Stomach (tissue), 8 donors: ENCODE measurements at regions not wholly inside any gene's neighbourhood (a gene's known extent, or its start where the extent isn't known, plus 50 kb on each side); places are given as distances from the start of the nearest gene placed in this dataset.

Source experiments
- DNase-seq, 2 donors: peaks; one replicate each; pipeline versions ENCODE4 v3.0.0 to v3.0.0-alpha.2; 2013 to 2019
- H3K27ac ChIP-seq, 5 donors: fragments of 200-600 bp in 4 of 5; sonication (generic) in 4 of 5; one replicate each; pipeline ENCODE4 v1.5.1; 2013 to 2019; ENCODE audit warnings: mild to moderate bottlenecking in 1 of 5, moderate library complexity in 1 of 5
- H3K27me3 ChIP-seq, 3 donors: fragments of 200-600 bp; sonication (generic); one replicate each; pipeline ENCODE4 v1.5.1; 2017 to 2019; ENCODE audit warnings: mixed run types in 1 of 3
- H3K36me3 ChIP-seq, 4 donors: fragments of 200-600 bp; sonication (generic); 1 replicate in 3 of 4; 2 replicates in 1 of 4; pipeline ENCODE4 v1.5.1; 2016 to 2019
- H3K4me1 ChIP-seq, 4 donors: fragments of 200-600 bp; sonication (generic); one replicate each; pipeline ENCODE4 v1.5.1; 2016 to 2019
- H3K4me3 ChIP-seq, 4 donors: fragments of 200-600 bp; sonication (generic) in 3 of 4; one replicate each; pipeline ENCODE4 v1.5.1; 2016 to 2019; ENCODE audit warnings: mild to moderate bottlenecking in 1 of 4
- H3K9me3 ChIP-seq, 4 donors: fragments of 200-600 bp; sonication (generic); one replicate each; pipeline ENCODE4 v1.5.1; 2016 to 2019
- EP300 ChIP-seq: sonication (generic); formaldehyde crosslinking; IDR thresholded peaks from one replicate; pipeline ENCODE4 v1.6.1; 2017; ENCODE audit warnings: antibody characterized with exemption
- POLR2A ChIP-seq, 4 donors: fragments of 450-650 bp; IDR thresholded peaks; one replicate each; pipeline ENCODE4 v1.6.1; 2016; ENCODE audit warnings: antibody characterized with exemption in 4 of 4, control low read depth in 2 of 4, mild to moderate bottlenecking in 1 of 4, moderate library complexity in 1 of 4
- POLR2AphosphoS5 ChIP-seq, 3 donors: sonication (generic); formaldehyde crosslinking; IDR thresholded peaks; one replicate each; pipeline ENCODE4 v1.6.1; 2016; ENCODE audit warnings: antibody characterized with exemption in 3 of 3
- whole genome bisulfite sequencing, 5 donors: extraction: QIAGEN DNeasy Blood & Tissue Kit in 3 of 5; methylation state at CpG; one replicate each; pipeline versions ENCODE4 v1.1.5 to v1.1.7; 2013 to 2018; 5-methylcytosine and 5-hydroxymethylcytosine counted together
- intact Hi-C: fragments of 100-400 bp; cut with DNase I; formaldehyde crosslinking; loops from one replicate; pipeline ENCODE4 v1.15.1; 2023; ENCODE audit warnings: low total_unique reads
- TF ChIP-seq, protein P1 (sequence below), 7 experiments: fragments of 450-650 bp in 4 of 7; fragments of 200-600 bp in 3 of 7; sonication (generic) in 3 of 7; IDR thresholded peaks; one replicate each; pipeline ENCODE4 v1.5.1; 2016 to 2019; ENCODE audit warnings: antibody characterized with exemption in 7 of 7, control low read depth in 2 of 7, mild to moderate bottlenecking in 1 of 7
- donor health status: healthy with polysubstance abuse.
- donor health status: Bipolar disorder and iron deficiency.
- donor health status: healthy.

DNA sequence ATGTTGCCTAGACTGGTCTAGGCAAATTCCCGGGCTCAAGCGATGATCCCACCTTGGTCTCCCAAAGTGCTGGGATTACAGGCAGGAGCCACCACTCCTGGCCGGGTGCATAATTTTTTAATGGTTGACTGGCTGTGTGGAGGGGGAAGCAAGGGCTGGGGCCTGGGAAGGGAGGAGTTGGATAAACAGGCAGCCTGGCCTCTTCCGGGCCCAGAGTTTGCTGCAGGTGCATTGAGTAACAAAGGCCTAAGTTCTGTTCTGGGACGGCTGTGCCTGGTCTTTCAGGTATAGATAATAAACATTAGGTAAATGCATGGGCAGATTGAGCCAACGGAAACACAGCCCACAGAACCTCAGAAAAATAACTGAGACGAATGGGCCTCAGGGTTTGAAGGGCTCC, 191.3 kb upstream of the TBX3 start:
- TF ChIP-seq POLR2AphosphoS5 (IDR thresholded peaks at IDR 0.05) (no peak), EP300 (no peak), POLR2A (IDR thresholded peaks at IDR 0.05) (no peak)
- TF ChIP-seq, protein P1, sequence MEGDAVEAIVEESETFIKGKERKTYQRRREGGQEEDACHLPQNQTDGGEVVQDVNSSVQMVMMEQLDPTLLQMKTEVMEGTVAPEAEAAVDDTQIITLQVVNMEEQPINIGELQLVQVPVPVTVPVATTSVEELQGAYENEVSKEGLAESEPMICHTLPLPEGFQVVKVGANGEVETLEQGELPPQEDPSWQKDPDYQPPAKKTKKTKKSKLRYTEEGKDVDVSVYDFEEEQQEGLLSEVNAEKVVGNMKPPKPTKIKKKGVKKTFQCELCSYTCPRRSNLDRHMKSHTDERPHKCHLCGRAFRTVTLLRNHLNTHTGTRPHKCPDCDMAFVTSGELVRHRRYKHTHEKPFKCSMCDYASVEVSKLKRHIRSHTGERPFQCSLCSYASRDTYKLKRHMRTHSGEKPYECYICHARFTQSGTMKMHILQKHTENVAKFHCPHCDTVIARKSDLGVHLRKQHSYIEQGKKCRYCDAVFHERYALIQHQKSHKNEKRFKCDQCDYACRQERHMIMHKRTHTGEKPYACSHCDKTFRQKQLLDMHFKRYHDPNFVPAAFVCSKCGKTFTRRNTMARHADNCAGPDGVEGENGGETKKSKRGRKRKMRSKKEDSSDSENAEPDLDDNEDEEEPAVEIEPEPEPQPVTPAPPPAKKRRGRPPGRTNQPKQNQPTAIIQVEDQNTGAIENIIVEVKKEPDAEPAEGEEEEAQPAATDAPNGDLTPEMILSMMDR (IDR thresholded peaks at IDR 0.05), result no peak
- 55 to 70% (median 60%) methylated on average over 7 of the region's 7 CpGs for WGBS, 5 donors
- Histone ChIP-seq H3K27me3 (no peaks in the 10 kb centered on the region), H3K36me3 (no peaks in the 10 kb centered on the region), H3K4me3 (no peak overlapping the region), H3K4me1 (no peaks in the 10 kb centered on the region), H3K9me3 (no peaks in the 10 kb centered on the region), H3K27ac (no peak overlapping the region)
- intact Hi-C loops, result no loop called here
- peak in 1 of 2 donors; percentile 27 for DNase-seq

DNA sequence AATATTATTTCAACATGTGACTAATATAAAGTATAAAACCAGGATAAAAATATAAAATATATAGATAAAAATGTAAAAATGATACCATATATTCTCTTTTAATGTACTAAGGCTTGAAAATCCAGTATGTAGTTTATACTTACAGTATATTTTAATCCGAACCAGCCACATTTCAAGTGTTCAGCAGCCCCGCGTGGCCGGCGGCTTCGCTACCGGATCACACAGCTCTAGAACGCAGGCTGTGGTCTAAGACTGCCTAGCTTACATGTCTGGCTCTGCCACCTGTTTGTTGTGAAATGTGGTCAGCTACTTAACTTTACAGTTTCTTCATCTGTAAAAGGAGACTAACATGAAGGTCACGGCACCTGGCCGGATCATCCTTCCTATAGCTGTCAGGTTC, 189.7 kb upstream of the TBX3 start:
- intact Hi-C loops, result no loop called here
- no peak for TF ChIP-seq POLR2AphosphoS5 (IDR thresholded peaks at IDR 0.05)
- TF ChIP-seq, protein P1 (IDR thresholded peaks at IDR 0.05), result no peak
- TF ChIP-seq POLR2A (IDR thresholded peaks at IDR 0.05), result no peak
- TF ChIP-seq EP300, result no peak
- Histone ChIP-seq H3K27ac (no peak overlapping the region), H3K36me3 (no peaks in the 10 kb centered on the region), H3K4me1 (no peaks in the 10 kb centered on the region), H3K27me3 (no peaks in the 10 kb centered on the region), H3K9me3 (no peaks in the 10 kb centered on the region), H3K4me3 (no peak overlapping the region)
- no peak for DNase-seq
- WGBS, 5 donors, result 93 to 98% (median 98%) methylated on average over 10 of the region's 10 CpGs

DNA sequence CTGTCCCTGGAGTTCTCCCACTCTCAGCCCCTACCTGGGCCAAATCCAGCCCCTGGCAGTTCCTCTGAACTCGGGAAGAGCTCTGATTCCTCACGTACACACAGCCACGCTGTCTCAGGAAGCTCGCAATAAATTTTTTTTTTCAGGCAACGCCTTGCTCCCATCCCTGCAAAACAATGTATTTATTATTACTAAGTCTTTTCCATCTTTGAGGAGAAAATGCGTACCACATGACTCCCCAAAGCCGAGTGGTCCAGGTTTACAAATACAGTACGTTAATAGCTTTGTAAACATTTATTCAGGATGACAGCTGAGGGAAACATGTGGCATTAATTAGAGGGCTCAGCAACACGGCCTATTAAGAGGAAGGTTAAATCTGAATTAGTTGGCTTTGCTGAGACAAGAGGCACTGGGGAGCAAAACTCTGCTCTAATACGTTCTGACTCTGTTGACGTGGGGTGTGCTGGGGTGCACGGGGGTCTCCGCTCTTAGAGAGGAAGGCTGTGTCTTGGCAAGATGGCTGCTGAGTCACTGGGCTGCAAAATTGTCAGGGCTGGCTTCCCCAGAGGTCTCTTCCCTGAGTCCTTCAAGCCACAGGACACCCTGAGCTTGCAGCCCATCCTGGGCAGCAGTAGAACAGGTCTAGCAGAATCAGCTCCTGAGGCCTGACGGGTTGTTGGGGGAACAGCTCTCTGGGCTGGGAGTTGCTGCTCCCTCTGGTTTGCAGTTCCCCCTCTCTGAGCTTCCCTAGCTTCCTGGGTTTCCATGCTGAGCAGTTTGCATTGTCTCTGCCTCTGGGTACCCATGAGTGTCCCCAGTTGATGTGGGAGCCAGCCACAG, 185.2 kb upstream of the TBX3 start:
- Histone ChIP-seq H3K4me3 (no peak overlapping the region), H3K36me3 (no peaks in the 10 kb centered on the region), H3K27ac (no peak overlapping the region), H3K9me3 (no peaks in the 10 kb centered on the region), H3K4me1 (no peaks in the 10 kb centered on the region), H3K27me3 (no peaks in the 10 kb centered on the region)
- TF ChIP-seq POLR2AphosphoS5 (IDR thresholded peaks at IDR 0.05) (no peak), POLR2A (IDR thresholded peaks at IDR 0.05) (no peak), EP300 (no peak)
- TF ChIP-seq, protein P1 (IDR thresholded peaks at IDR 0.05), result no peak
- 43 to 52% (median 48%) methylated on average over 13 to 14 of the region's 14 CpGs for WGBS, 5 donors
- DNase-seq, result peak in 1 of 2 donors; percentile 61
- intact Hi-C loops, result no loop called here

DNA sequence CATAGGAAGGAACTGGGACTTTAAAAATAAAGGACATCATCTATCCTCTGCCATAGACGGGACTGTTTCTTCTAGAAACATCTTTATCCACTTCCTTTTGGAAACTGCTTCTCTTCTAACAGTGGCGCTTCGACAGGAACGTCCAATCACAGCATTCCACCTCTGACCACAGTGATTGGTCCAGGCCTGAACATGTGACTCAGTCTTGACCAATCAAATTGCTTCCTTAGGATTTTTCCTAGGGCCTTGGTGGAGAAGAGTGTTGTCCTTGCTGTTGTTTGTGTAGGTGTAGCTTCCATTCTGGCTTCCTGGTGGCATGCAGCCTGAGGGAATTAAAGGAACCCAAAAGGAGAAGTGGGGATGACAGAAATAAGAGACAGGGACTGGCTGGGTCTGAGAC, 182.4 kb upstream of the TBX3 start:
- DNase-seq, result no peak
- H3K4me1 ChIP-seq, result no peaks in the 10 kb centered on the region
- TF ChIP-seq POLR2AphosphoS5 (IDR thresholded peaks at IDR 0.05), result no peak
- TF ChIP-seq EP300, result no peak
- TF ChIP-seq POLR2A (IDR thresholded peaks at IDR 0.05), result no peak
- TF ChIP-seq, protein P1 (IDR thresholded peaks at IDR 0.05), result no peak
- 90 to 95% (median 91%) methylated on average over 4 of the region's 4 CpGs for WGBS, 5 donors
- H3K4me3 ChIP-seq, result no peak overlapping the region
- H3K36me3 ChIP-seq, result no peaks in the 10 kb centered on the region
- intact Hi-C loops, result no loop called here
- no peak overlapping the region for H3K27ac ChIP-seq
- H3K9me3 ChIP-seq, result no peaks in the 10 kb centered on the region
- no peaks in the 10 kb centered on the region for H3K27me3 ChIP-seq
